MM.1S (cell line): ENCODE measurements at regions not wholly inside any gene's neighbourhood (a gene's known extent, or its start where the extent isn't known, plus 50 kb on each side); places are given as distances from the start of the nearest gene placed in this dataset.

Experiments
- DNase-seq: peaks from one replicate; pipeline ENCODE4 v3.0.0-alpha.2; 2015
- H2AFZ ChIP-seq: fragments of 300-600 bp; sonication (generic); 2 replicates; pipeline ENCODE4 v1.6.0; 2016; ENCODE audit warnings: antibody characterized with exemption, low read length
- H3F3A ChIP-seq: fragments of 300-600 bp; sonication (generic); 2 replicates; pipeline ENCODE4 v1.6.1; 2016; ENCODE audit warnings: mild to moderate bottlenecking, antibody characterized with exemption, low read length, moderate library complexity, mixed read lengths; ENCODE audit not compliant: insufficient read depth
- H3K27ac ChIP-seq: fragments of 300-600 bp; sonication (generic); 2 replicates; pipeline ENCODE4 v1.5.1; 2016; ENCODE audit warnings: mild to moderate bottlenecking, low read length
- H3K27me3 ChIP-seq: fragments of 300-600 bp; sonication (generic); replicated peaks from 2 replicates; pipeline ENCODE4 v1.6.0; 2016; ENCODE audit warnings: low read length; ENCODE audit not compliant: insufficient read depth
- H3K36me3 ChIP-seq: fragments of 300-600 bp; sonication (generic); replicated peaks from 2 replicates; pipeline ENCODE4 v1.6.1; 2016; ENCODE audit warnings: mild to moderate bottlenecking, low read length, mixed read lengths; ENCODE audit not compliant: insufficient read depth
- H3K4me1 ChIP-seq: fragments of 300-600 bp; sonication (generic); 2 replicates; pipeline ENCODE4 v1.6.1; 2016; ENCODE audit warnings: low read length, mixed read lengths
- H3K4me2 ChIP-seq: fragments of 300-600 bp; sonication (generic); 2 replicates; pipeline ENCODE4 v1.6.0; 2016; ENCODE audit warnings: low read depth, low read length
- H3K4me3 ChIP-seq: fragments of 300-600 bp; sonication (generic); 2 replicates; pipeline ENCODE4 v1.5.1; 2016; ENCODE audit warnings: low read length, mixed read lengths
- H3K79me2 ChIP-seq: fragments of 300-600 bp; sonication (generic); 2 replicates; pipeline ENCODE4 v1.6.1; 2016; ENCODE audit warnings: mixed run types, low read length, mixed read lengths
- H3K9ac ChIP-seq: fragments of 300-600 bp; sonication (generic); 2 replicates; pipeline ENCODE4 v1.6.1; 2016; ENCODE audit warnings: low read length, mixed read lengths
- H3K9me2 ChIP-seq: fragments of 300-600 bp; sonication (generic); replicated peaks from 2 replicates; pipeline ENCODE4 v1.6.1; 2016; ENCODE audit warnings: mild to moderate bottlenecking, low read length, mixed read lengths; ENCODE audit not compliant: insufficient read depth
- H3K9me3 ChIP-seq: fragments of 300-600 bp; sonication (generic); replicated peaks from 2 replicates; pipeline ENCODE4 v1.6.1; 2016; ENCODE audit warnings: mild to moderate bottlenecking, low read length, mixed read lengths; ENCODE audit not compliant: insufficient read depth
- H4K20me1 ChIP-seq: fragments of 300-600 bp; sonication (generic); 2 replicates; pipeline ENCODE4 v1.6.1; 2016; ENCODE audit warnings: mild to moderate bottlenecking, low read length, moderate library complexity, mixed read lengths; ENCODE audit not compliant: insufficient read depth
- CTCF ChIP-seq: fragments of 300-600 bp; sonication (generic); IDR thresholded peaks from 2 replicates; pipeline ENCODE4 v1.5.1; 2016; ENCODE audit warnings: antibody characterized with exemption, low read length, mixed read lengths
- EZH2 ChIP-seq: fragments of 300-600 bp; sonication (generic); optimal IDR thresholded peaks from 2 replicates; pipeline ENCODE3; 2017; ENCODE audit warnings: low read depth, mild to moderate bottlenecking, antibody characterized with exemption, low read length, mixed read lengths
- EZH2phosphoT487 ChIP-seq: fragments of 300-600 bp; sonication (generic); IDR thresholded peaks from 2 replicates; pipeline ENCODE4 v1.6.1; 2018; ENCODE audit warnings: antibody characterized with exemption, low read length

DNA sequence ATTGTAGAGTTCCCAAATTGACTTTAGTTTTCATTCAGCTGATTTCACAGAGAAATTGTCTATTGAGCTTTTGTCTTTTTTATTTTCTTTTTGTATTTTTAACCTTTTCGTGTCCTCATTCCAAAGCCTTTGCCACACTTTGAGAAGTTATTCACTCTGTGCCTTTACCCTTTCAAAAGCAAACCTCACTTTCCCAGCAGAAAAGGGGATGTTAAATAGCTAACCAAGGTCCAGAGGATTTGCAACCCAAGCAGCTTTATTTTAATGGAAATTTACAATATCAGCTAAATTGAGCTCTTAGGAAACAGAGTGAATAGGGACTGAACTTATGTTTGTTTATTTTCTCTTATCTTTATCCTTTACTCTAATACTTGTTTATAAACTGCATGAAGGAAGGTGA, 428.8 kb downstream of the PCDH7 start:
- no peak overlapping the region for H3K9ac ChIP-seq

GRCh38 chr4:31156221-31156620, 436.1 kb downstream of the PCDH7 start:
- TF ChIP-seq CTCF (no peak), EZH2 (no peak), EZH2phosphoT487 (no peak)
- no peak overlapping the region for H3K4me3 ChIP-seq
- H4K20me1 ChIP-seq, result no peaks in the 10 kb centered on the region
- no peaks in the 10 kb centered on the region for H3K9me3 ChIP-seq
- H3K79me2 ChIP-seq, result no peaks in the 10 kb centered on the region
- no peak overlapping the region for H3K27ac ChIP-seq
- no peak overlapping the region for H2AFZ ChIP-seq
- H3K4me2 ChIP-seq, result no peak overlapping the region
- H3F3A ChIP-seq, result no peaks in the 10 kb centered on the region
- no peaks in the 10 kb centered on the region for H3K27me3 ChIP-seq
- no peaks in the 10 kb centered on the region for H3K36me3 ChIP-seq
- no peaks in the 10 kb centered on the region for H3K4me1 ChIP-seq
- no peak overlapping the region for H3K9ac ChIP-seq
- H3K9me2 ChIP-seq, result no peaks in the 10 kb centered on the region
- no peak for DNase-seq

More for the DNA sequence above, 428.8 kb downstream of the PCDH7 start:
- no peak for TF ChIP-seq CTCF
- TF ChIP-seq EZH2, result no peak
- no peak for TF ChIP-seq EZH2phosphoT487
- Histone ChIP-seq H2AFZ (no peak overlapping the region), H3K27me3 (no peaks in the 10 kb centered on the region), H3K9me2 (no peaks in the 10 kb centered on the region), H3K4me2 (no peak overlapping the region), H3K9me3 (no peaks in the 10 kb centered on the region), H3K4me1 (no peaks in the 10 kb centered on the region), H3K36me3 (no peaks in the 10 kb centered on the region), H3F3A (no peaks in the 10 kb centered on the region), H3K27ac (no peak overlapping the region), H3K4me3 (no peak overlapping the region), H4K20me1 (no peaks in the 10 kb centered on the region), H3K79me2 (no peaks in the 10 kb centered on the region)
- no peak for DNase-seq

DNA sequence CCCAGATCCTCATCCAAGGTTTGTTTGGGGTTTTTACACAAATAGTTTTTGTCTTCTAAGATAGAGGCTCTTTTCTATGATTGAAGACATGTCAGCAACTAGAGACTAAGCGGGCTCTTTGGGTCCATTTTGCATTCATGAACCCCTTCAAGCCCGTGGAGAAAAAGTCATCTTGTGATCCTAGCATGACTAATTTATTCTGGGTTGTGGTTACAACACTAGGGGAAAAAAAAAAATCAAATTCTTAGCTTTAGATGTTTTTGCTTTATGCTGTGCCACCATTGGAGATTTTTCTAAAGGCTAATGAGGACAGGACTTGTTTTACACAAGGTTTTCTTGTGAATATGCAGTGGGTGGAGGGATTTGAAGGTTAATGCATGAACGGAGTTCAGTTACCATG, 440.0 kb downstream of the PCDH7 start:
- Histone ChIP-seq H3K9me2 (no peaks in the 10 kb centered on the region), H3F3A (no peaks in the 10 kb centered on the region), H3K9me3 (no peaks in the 10 kb centered on the region), H3K27ac (no peak overlapping the region), H4K20me1 (no peaks in the 10 kb centered on the region), H3K4me3 (no peak overlapping the region), H2AFZ (no peak overlapping the region), H3K36me3 (no peaks in the 10 kb centered on the region), H3K4me1 (no peaks in the 10 kb centered on the region), H3K9ac (no peak overlapping the region), H3K79me2 (no peaks in the 10 kb centered on the region), H3K4me2 (no peak overlapping the region), H3K27me3 (no peaks in the 10 kb centered on the region)
- no peak for DNase-seq
- TF ChIP-seq CTCF (no peak), EZH2 (no peak), EZH2phosphoT487 (no peak)
